ENCODE measurements at regions not wholly inside any gene's neighbourhood (a gene's known extent, or its start where the extent isn't known, plus 50 kb on each side); places are given as distances from the start of the nearest gene placed in this dataset.

- no peak for DNase-seq (ENCODE audit: unreplicated experiment)
- no peak for TF ChIP-seq CTCF (IDR thresholded peaks at IDR 0.05; ENCODE audit: unreplicated experiment)
- BruUV-seq (replicated peaks), result no TSS peak
- ChIA-PET CTCF (no interaction called here), POLR2A (no interaction called here)
- H3K4me3 Mint-ChIP-seq (ENCODE audit: unreplicated experiment), result no peak overlapping the region
- no peaks in the 10 kb centered on the region for H3K36me3 Mint-ChIP-seq (ENCODE audit: insufficient read depth, unreplicated experiment)
- no peaks in the 10 kb centered on the region for H3K27me3 Mint-ChIP-seq (ENCODE audit: insufficient read depth, unreplicated experiment)
- intact Hi-C loops (cut with micrococcal nuclease), result no loop called here
- no peak overlapping the region for H3K27ac Mint-ChIP-seq (ENCODE audit: low read depth, unreplicated experiment)
- H3K9me3 Mint-ChIP-seq (ENCODE audit: unreplicated experiment), result peaks cover 7% of the 10 kb centered on the region
- H3K4me1 Mint-ChIP-seq (ENCODE audit: insufficient read depth, unreplicated experiment), result no peaks in the 10 kb centered on the region
Measured at GRCh38 chr4:162984621-162985020, 182.1 kb downstream of the NAF1 start.

- no peaks in the 10 kb centered on the region for H3K27me3 Mint-ChIP-seq (ENCODE audit: insufficient read depth, unreplicated experiment)
- intact Hi-C loops (cut with micrococcal nuclease), result no loop called here
- no peak for TF ChIP-seq CTCF (IDR thresholded peaks at IDR 0.05; ENCODE audit: unreplicated experiment)
- ChIA-PET CTCF (no interaction called here), POLR2A (no interaction called here)
- H3K36me3 Mint-ChIP-seq (ENCODE audit: insufficient read depth, unreplicated experiment), result no peaks in the 10 kb centered on the region
- no TSS peak for BruUV-seq (replicated peaks)
- no peak overlapping the region for H3K27ac Mint-ChIP-seq (ENCODE audit: low read depth, unreplicated experiment)
- H3K4me3 Mint-ChIP-seq (ENCODE audit: unreplicated experiment), result no peak overlapping the region
- peaks cover 7% of the 10 kb centered on the region for H3K9me3 Mint-ChIP-seq (ENCODE audit: unreplicated experiment)
- H3K4me1 Mint-ChIP-seq (ENCODE audit: insufficient read depth, unreplicated experiment), result no peaks in the 10 kb centered on the region
- DNase-seq (ENCODE audit: unreplicated experiment), result no peak
Measured at GRCh38 chr4:162981823-162982222, 184.9 kb downstream of the NAF1 start.

DNA sequence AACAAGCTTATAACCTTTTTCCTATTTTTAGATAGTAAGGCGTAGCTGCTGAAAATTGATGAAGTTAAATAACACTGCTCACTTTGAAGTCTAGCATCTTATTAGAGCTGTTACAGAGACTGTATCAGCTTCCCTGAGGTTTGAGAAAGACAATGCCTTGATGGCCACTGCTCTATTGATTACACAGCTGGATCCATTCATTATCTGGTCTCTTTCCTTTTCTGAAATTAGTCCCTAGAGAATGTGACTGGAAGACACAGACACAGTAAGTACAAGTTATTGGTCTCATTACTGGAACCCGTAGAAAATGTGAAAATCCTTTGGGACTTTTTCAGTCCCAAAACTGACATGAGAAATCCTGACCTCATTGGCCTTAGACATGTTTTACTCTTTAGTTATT, 188.3 kb downstream of the NAF1 start:
- H3K4me3 Mint-ChIP-seq (ENCODE audit: unreplicated experiment), result no peak overlapping the region
- no TSS peak for BruUV-seq (replicated peaks)
- intact Hi-C loops (cut with micrococcal nuclease), result no loop called here
- no peaks in the 10 kb centered on the region for H3K27me3 Mint-ChIP-seq (ENCODE audit: insufficient read depth, unreplicated experiment)
- no peak for DNase-seq (ENCODE audit: unreplicated experiment)
- H3K4me1 Mint-ChIP-seq (ENCODE audit: insufficient read depth, unreplicated experiment), result no peaks in the 10 kb centered on the region
- H3K36me3 Mint-ChIP-seq (ENCODE audit: insufficient read depth, unreplicated experiment), result no peaks in the 10 kb centered on the region
- H3K27ac Mint-ChIP-seq (ENCODE audit: low read depth, unreplicated experiment), result no peak overlapping the region
- TF ChIP-seq CTCF (IDR thresholded peaks at IDR 0.05; ENCODE audit: unreplicated experiment), result no peak
- POLR2A ChIA-PET, result no interaction called here
- CTCF ChIA-PET, result no interaction called here
- H3K9me3 Mint-ChIP-seq (ENCODE audit: unreplicated experiment), result peaks cover 7% of the 10 kb centered on the region

DNA sequence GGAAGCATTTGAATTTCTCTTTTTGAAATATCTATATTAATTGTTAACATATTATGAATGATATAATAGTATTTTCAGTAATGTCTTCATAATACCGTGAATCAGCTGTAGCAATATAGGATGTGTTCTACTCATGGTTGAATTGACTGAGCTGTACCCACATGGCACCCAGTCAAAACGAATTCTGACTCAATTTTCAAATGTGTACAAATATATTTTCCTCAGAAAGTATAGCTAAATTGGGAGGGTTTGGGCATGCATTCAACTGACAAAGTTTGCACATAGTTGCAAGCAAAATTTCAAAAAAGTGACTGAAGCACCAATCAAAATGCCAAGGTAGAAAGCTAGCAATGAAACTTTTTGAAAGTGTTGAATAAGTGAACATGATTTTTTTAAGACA, 188.9 kb downstream of the NAF1 start:
- TF ChIP-seq CTCF (IDR thresholded peaks at IDR 0.05; ENCODE audit: unreplicated experiment), result no peak
- Mint-ChIP-seq H3K9me3 (ENCODE audit: unreplicated experiment) (peaks cover 5% of the 10 kb centered on the region), H3K27ac (ENCODE audit: low read depth, unreplicated experiment) (no peak overlapping the region), H3K27me3 (ENCODE audit: insufficient read depth, unreplicated experiment) (no peaks in the 10 kb centered on the region), H3K36me3 (ENCODE audit: insufficient read depth, unreplicated experiment) (no peaks in the 10 kb centered on the region), H3K4me3 (ENCODE audit: unreplicated experiment) (no peak overlapping the region), H3K4me1 (ENCODE audit: insufficient read depth, unreplicated experiment) (no peaks in the 10 kb centered on the region)
- ChIA-PET POLR2A (no interaction called here), CTCF (interaction anchor here (0.8 kb wide), 1 partner anchor 1731 kb away, joined by 3 read pairs; no protein-coding TSS in a partner anchor)
- no peak for DNase-seq (ENCODE audit: unreplicated experiment)
- BruUV-seq (replicated peaks), result no TSS peak
- intact Hi-C loops (cut with micrococcal nuclease), result no loop called here

Data from MCF 10A (cell line).